ENCODE measurements at regions not wholly inside any gene's neighbourhood (a gene's known extent, or its start where the extent isn't known, plus 50 kb on each side); places are given as distances from the start of the nearest gene placed in this dataset.
"Not testable (repeated sequence)": the region's sequence is repeated elsewhere in the genome, so short reads cannot be mapped to it uniquely, and the experiment has no call there.

GRCh38 chr6:4725136-4725760 is 51.0 kb upstream of the CDYL start:
- not testable (repeated sequence) for ATAC-seq

DNA sequence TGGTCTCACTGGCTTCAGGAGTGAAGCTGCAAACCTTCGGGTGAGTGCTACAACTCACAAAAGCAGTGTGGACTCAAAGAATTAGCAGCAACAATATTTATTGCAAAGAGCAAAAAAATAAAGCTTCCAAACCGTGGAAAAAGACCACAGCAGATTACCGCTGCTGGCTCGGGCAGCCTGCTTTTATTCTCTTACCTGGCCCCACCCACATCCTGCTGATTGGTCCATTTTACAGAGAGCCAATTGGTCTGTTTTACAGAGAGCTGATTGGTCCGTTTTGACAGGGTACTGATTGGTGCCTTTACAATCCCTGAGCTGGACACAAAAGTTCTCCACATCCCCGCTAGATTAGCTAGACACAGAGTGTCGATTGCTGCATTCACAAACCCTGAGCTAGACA is 51.5 kb upstream of the CDYL start:
- not testable (repeated sequence) for ATAC-seq

GRCh38 chr6:4723383-4723782 is 52.8 kb upstream of the CDYL start:
- ATAC-seq: no peak
- TF ChIP-seq POU6F1 (CRISPR knock-in tag; IDR thresholded peaks at IDR 0.05; ENCODE audit: borderline replicate concordance, low read depth) (no peak), GLIS3 (CRISPR knock-in tag; IDR thresholded peaks at IDR 0.05) (no peak), SNAI2 (CRISPR knock-in tag; IDR thresholded peaks at IDR 0.05) (no peak), ISL1 (CRISPR knock-in tag; IDR thresholded peaks at IDR 0.05) (no peak)
- TF ChIP-seq, protein P1, sequence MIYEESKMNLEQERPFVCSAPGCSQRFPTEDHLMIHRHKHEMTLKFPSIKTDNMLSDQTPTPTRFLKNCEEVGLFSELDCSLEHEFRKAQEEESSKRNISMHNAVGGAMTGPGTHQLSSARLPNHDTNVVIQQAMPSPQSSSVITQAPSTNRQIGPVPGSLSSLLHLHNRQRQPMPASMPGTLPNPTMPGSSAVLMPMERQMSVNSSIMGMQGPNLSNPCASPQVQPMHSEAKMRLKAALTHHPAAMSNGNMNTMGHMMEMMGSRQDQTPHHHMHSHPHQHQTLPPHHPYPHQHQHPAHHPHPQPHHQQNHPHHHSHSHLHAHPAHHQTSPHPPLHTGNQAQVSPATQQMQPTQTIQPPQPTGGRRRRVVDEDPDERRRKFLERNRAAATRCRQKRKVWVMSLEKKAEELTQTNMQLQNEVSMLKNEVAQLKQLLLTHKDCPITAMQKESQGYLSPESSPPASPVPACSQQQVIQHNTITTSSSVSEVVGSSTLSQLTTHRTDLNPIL (CRISPR knock-in tag; IDR thresholded peaks at IDR 0.05; ENCODE audit: low read depth): no peak

GRCh38 chr6:4721368-4721767 is 54.8 kb upstream of the CDYL start:
- ATAC-seq: not testable (repeated sequence)

DNA sequence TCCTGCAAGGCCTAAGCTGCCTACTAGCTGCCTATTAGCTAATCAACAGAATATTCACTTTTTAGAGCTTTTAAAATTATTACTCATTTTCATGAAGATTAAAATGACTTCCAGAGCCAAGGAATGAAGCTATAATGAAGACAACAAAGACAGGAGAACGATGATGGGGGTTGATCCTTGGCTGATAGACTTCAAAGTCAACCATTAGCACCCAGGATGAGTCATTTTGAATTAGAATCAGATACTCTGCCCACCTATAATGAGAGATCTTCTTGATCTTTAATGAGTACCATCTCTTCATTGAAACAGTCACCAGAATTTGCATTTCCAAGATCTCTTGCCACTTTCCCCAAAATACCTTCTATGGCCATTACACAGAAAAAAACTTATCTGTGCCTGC is 56.7 kb upstream of the CDYL start:
- TF ChIP-seq RARB (CRISPR knock-in tag; IDR thresholded peaks at IDR 0.05): no peak
- no peak for TF ChIP-seq ZFP3 (CRISPR knock-in tag; IDR thresholded peaks at IDR 0.05)
- TF ChIP-seq ZNF70 (CRISPR knock-in tag; IDR thresholded peaks at IDR 0.05): no peak
- no peak for ATAC-seq

- TF ChIP-seq ZFP30 (CRISPR knock-in tag; IDR thresholded peaks at IDR 0.05) (no peak), PPARA (CRISPR knock-in tag; IDR thresholded peaks at IDR 0.05; ENCODE audit: borderline replicate concordance) (no peak), SNAI2 (CRISPR knock-in tag; IDR thresholded peaks at IDR 0.05) (no peak), TOX (CRISPR knock-in tag; IDR thresholded peaks at IDR 0.05; ENCODE audit: borderline replicate concordance) (no peak), ZNF70 (CRISPR knock-in tag; IDR thresholded peaks at IDR 0.05) (no peak), BACH2 (CRISPR knock-in tag; IDR thresholded peaks at IDR 0.05; ENCODE audit: borderline replicate concordance) (no peak), ZFP3 (CRISPR knock-in tag; IDR thresholded peaks at IDR 0.05) (no peak), TCF4 (CRISPR knock-in tag; IDR thresholded peaks at IDR 0.05; ENCODE audit: borderline replicate concordance) (no peak), OSR1 (CRISPR knock-in tag; IDR thresholded peaks at IDR 0.05) (no peak), ISL1 (CRISPR knock-in tag; IDR thresholded peaks at IDR 0.05) (no peak), RARB (CRISPR knock-in tag; IDR thresholded peaks at IDR 0.05) (no peak), ZC3H10 (CRISPR knock-in tag; IDR thresholded peaks at IDR 0.05) (no peak), ARNTL (CRISPR knock-in tag; IDR thresholded peaks at IDR 0.05; ENCODE audit: borderline replicate concordance, low read depth) (no peak)
- TF ChIP-seq, protein P2, sequence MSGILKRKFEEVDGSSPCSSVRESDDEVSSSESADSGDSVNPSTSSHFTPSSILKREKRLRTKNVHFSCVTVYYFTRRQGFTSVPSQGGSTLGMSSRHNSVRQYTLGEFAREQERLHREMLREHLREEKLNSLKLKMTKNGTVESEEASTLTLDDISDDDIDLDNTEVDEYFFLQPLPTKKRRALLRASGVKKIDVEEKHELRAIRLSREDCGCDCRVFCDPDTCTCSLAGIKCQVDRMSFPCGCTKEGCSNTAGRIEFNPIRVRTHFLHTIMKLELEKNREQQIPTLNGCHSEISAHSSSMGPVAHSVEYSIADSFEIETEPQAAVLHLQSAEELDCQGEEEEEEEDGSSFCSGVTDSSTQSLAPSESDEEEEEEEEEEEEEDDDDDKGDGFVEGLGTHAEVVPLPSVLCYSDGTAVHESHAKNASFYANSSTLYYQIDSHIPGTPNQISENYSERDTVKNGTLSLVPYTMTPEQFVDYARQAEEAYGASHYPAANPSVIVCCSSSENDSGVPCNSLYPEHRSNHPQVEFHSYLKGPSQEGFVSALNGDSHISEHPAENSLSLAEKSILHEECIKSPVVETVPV (CRISPR knock-in tag; IDR thresholded peaks at IDR 0.05): no peak
- TF ChIP-seq, protein P3, sequence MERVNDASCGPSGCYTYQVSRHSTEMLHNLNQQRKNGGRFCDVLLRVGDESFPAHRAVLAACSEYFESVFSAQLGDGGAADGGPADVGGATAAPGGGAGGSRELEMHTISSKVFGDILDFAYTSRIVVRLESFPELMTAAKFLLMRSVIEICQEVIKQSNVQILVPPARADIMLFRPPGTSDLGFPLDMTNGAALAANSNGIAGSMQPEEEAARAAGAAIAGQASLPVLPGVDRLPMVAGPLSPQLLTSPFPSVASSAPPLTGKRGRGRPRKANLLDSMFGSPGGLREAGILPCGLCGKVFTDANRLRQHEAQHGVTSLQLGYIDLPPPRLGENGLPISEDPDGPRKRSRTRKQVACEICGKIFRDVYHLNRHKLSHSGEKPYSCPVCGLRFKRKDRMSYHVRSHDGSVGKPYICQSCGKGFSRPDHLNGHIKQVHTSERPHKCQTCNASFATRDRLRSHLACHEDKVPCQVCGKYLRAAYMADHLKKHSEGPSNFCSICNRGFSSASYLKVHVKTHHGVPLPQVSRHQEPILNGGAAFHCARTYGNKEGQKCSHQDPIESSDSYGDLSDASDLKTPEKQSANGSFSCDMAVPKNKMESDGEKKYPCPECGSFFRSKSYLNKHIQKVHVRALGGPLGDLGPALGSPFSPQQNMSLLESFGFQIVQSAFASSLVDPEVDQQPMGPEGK (CRISPR knock-in tag; IDR thresholded peaks at IDR 0.05; ENCODE audit: borderline replicate concordance): no peak
- ATAC-seq: no peak
These were observed 58.3 kb upstream of the CDYL start for GRCh38 chr6:4717856-4718255.

Measured in SK-N-SH treated with all-trans-retinoic acid at 6 μM for 48 hours (cell line).